Mucosa of descending colon (tissue), 3 donors: ENCODE measurements at regions not wholly inside any gene's neighbourhood (a gene's known extent, or its start where the extent isn't known, plus 50 kb on each side); places are given as distances from the start of the nearest gene placed in this dataset.

Source experiments
- ATAC-seq: fragments of 200-7000 bp; cut with Tn5 transposase; one replicate; pipeline ENCODE4 v1.9.1; 2020; ENCODE audit warnings: mild to moderate bottlenecking, moderate library complexity
- DNase-seq, 3 donors: peaks; one replicate each; pipeline ENCODE4 v3.0.0-alpha.2; 2020
- H3K36me3 ChIP-seq: fragments of 200-600 bp; one replicate; pipeline ENCODE4 v1.8.0; 2021; ENCODE audit warnings: low read depth, mild to moderate bottlenecking
- H3K4me1 ChIP-seq: fragments of 200-600 bp; one replicate; pipeline ENCODE4 v1.8.0; 2021; ENCODE audit warnings: low read depth, mild to moderate bottlenecking
- H3K4me3 ChIP-seq: fragments of 200-600 bp; one replicate; pipeline ENCODE4 v1.8.0; 2021; ENCODE audit warnings: mild to moderate bottlenecking
- H3K9me3 ChIP-seq: fragments of 200-600 bp; one replicate; pipeline ENCODE4 v1.8.0; 2021; ENCODE audit warnings: mild to moderate bottlenecking
- intact Hi-C, 2 donors: fragments of 100-400 bp; cut with DNase I in 1 of 2; cut with micrococcal nuclease in 1 of 2; formaldehyde crosslinking; loops; one replicate each; pipeline versions ENCODE4 v1.11.0 to v1.11.1; 2022; cut with DNase I, micrococcal nuclease
- TF ChIP-seq, protein P1 (sequence below): fragments of 200-600 bp; IDR thresholded peaks from one replicate; pipeline ENCODE4 v1.8.0; 2022; ENCODE audit warnings: antibody characterized with exemption, mild to moderate bottlenecking
- donor health status: DM: no; HTN: no; CAD: no; lungs with moderate emphysema.
- donor health status: DM: no; HTN: no; CAD: no.
- donor health status: DM: no; HTN: yes; CAD: no.

GRCh38 chr13:22777207-22777606 lies 403.6 kb upstream of the SGCG start:
- H3K9me3 ChIP-seq: no peaks in the 10 kb centered on the region
- ATAC-seq (no peak), DNase-seq (no peak)
- TF ChIP-seq, protein P1, sequence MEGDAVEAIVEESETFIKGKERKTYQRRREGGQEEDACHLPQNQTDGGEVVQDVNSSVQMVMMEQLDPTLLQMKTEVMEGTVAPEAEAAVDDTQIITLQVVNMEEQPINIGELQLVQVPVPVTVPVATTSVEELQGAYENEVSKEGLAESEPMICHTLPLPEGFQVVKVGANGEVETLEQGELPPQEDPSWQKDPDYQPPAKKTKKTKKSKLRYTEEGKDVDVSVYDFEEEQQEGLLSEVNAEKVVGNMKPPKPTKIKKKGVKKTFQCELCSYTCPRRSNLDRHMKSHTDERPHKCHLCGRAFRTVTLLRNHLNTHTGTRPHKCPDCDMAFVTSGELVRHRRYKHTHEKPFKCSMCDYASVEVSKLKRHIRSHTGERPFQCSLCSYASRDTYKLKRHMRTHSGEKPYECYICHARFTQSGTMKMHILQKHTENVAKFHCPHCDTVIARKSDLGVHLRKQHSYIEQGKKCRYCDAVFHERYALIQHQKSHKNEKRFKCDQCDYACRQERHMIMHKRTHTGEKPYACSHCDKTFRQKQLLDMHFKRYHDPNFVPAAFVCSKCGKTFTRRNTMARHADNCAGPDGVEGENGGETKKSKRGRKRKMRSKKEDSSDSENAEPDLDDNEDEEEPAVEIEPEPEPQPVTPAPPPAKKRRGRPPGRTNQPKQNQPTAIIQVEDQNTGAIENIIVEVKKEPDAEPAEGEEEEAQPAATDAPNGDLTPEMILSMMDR: no peak
- H3K4me3 ChIP-seq: no peak overlapping the region
- no peaks in the 10 kb centered on the region for H3K36me3 ChIP-seq
- H3K4me1 ChIP-seq: no peaks in the 10 kb centered on the region
- intact Hi-C loops: no loop called here

GRCh38 chr13:22789027-22789593 lies 391.7 kb upstream of the SGCG start:
- no peaks in the 10 kb centered on the region for H3K4me1 ChIP-seq
- intact Hi-C loops: no loop called here
- H3K9me3 ChIP-seq: no peaks in the 10 kb centered on the region
- TF ChIP-seq, protein P1: no peak
- DNase-seq (no peak), ATAC-seq (no peak)
- no peak overlapping the region for H3K4me3 ChIP-seq
- no peaks in the 10 kb centered on the region for H3K36me3 ChIP-seq

- intact Hi-C loops: no loop called here
- H3K4me1 ChIP-seq: no peaks in the 10 kb centered on the region
- no peaks in the 10 kb centered on the region for H3K9me3 ChIP-seq
- ATAC-seq (no peak), DNase-seq (no peak)
- no peaks in the 10 kb centered on the region for H3K36me3 ChIP-seq
- TF ChIP-seq, protein P1: no peak
- H3K4me3 ChIP-seq: no peak overlapping the region
Observed at GRCh38 chr13:22789916-22790315, 390.9 kb upstream of the SGCG start.

- H3K36me3 ChIP-seq: no peaks in the 10 kb centered on the region
- TF ChIP-seq, protein P1: no peak
- peak; percentile 56 for ATAC-seq
- H3K4me1 ChIP-seq: no peaks in the 10 kb centered on the region
- no peak overlapping the region for H3K4me3 ChIP-seq
- peak in 1 of 3 donors; percentile 6 for DNase-seq
- intact Hi-C loops: no loop called here
- no peaks in the 10 kb centered on the region for H3K9me3 ChIP-seq
Observed at GRCh38 chr13:22793598-22794134, 387.1 kb upstream of the SGCG start.

DNA sequence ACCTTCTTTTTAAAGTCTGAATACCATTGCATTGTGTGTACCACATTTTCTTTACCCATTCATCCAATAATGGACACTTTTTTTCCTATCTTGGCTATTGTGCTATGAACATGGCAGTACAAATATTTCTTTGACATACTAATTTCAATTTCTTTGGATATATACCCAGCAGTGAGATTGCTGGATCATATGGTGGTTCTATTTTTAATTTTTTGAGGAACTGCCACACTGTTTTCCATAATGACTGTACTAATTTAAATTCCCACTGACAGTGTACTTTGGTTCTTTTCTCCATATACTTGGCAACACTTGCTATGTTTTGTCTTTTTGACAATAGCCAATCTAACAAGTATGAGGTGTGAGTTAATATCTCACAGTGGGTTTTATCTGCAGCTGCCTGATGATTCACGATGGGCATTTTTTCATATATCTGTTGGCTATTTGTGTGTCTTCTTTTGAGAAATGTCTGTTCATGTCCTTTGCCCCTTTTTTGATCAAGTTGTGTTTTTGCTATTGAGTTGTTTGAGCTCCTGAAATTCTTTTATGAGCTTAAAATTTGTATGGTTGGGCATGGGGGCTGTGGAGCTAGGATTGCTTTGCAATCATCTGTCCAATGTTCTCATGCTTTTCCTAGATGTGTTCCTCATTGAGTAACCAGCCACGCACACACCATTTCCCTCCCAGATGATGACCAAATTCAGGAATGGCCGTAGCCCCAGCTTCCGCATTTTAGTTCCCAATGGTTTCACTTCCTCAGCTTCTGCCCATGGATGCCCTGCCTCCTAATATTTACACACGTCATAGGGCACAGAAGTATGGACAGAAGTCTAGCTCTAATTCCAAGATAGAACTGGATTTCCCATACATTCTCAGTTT lies 380.0 kb upstream of the SGCG start:
- H3K4me1 ChIP-seq: no peaks in the 10 kb centered on the region
- H3K4me3 ChIP-seq: no peak overlapping the region
- DNase-seq (peak in 1 of 3 donors; percentile 36), ATAC-seq (peak; percentile 34)
- TF ChIP-seq, protein P1: no peak
- no peaks in the 10 kb centered on the region for H3K9me3 ChIP-seq
- intact Hi-C loops: loop anchor here in 1 of 2 donors (5.0 kb wide), 1 partner anchor 222 kb away; no protein-coding TSS in a partner anchor
- no peaks in the 10 kb centered on the region for H3K36me3 ChIP-seq
